Osteoblast (primary cell): ENCODE measurements at regions not wholly inside any gene's neighbourhood (a gene's known extent, or its start where the extent isn't known, plus 50 kb on each side); places are given as distances from the start of the nearest gene placed in this dataset.
A peak's percentile ranks its signal among the peaks of the same experiment; 100 is the strongest.

ENCODE experiments used
- DNase-seq: peaks from one replicate; pipeline ENCODE4 v3.0.0; 2011; ENCODE audit warnings: low spot score, mixed read lengths; ENCODE audit not compliant: insufficient read length; ENCODE audit errors: missing footprints
- H2AFZ ChIP-seq: 2 replicates; pipeline ENCODE4 v1.6.0; 2011; ENCODE audit warnings: mild to moderate bottlenecking, low read length
- H3K27ac ChIP-seq: 2 replicates; pipeline ENCODE4 v1.5.1; 2011; ENCODE audit warnings: mild to moderate bottlenecking, low read depth, low read length, moderate library complexity
- H3K27me3 ChIP-seq: 2 replicates; pipeline ENCODE4 v1.6.0; 2012; ENCODE audit warnings: mild to moderate bottlenecking, control low read depth, inconsistent platforms, low read length, moderate library complexity; ENCODE audit not compliant: insufficient read depth
- H3K36me3 ChIP-seq: 2 replicates; pipeline ENCODE4 v1.5.1; 2011; ENCODE audit warnings: mild to moderate bottlenecking, low read length, control low read depth, moderate library complexity; ENCODE audit not compliant: insufficient read depth
- H3K4me1 ChIP-seq: 2 replicates; pipeline ENCODE4 v1.5.1; 2011; ENCODE audit warnings: mild to moderate bottlenecking, low read length, control low read depth, moderate library complexity; ENCODE audit not compliant: insufficient read depth
- H3K4me2 ChIP-seq: 2 replicates; pipeline ENCODE4 v1.6.0; 2011; ENCODE audit warnings: mild to moderate bottlenecking, low read length; ENCODE audit not compliant: insufficient read depth
- H3K4me3 ChIP-seq: fragments of 200-600 bp; sonication (generic); 3 replicates; pipeline ENCODE4 v1.5.1; 2012; ENCODE audit warnings: mild to moderate bottlenecking, low read length, inconsistent platforms; ENCODE audit not compliant: insufficient read depth
- H3K79me2 ChIP-seq: 2 replicates; pipeline ENCODE4 v1.6.0; 2012; ENCODE audit warnings: mild to moderate bottlenecking, low read length, control low read depth, inconsistent platforms; ENCODE audit not compliant: insufficient read depth
- H3K9me3 ChIP-seq: 2 replicates; pipeline ENCODE4 v1.5.1; 2011; ENCODE audit warnings: low read depth, low read length, control low read depth
- H4K20me1 ChIP-seq: 2 replicates; pipeline ENCODE4 v1.6.0; 2012; ENCODE audit warnings: mild to moderate bottlenecking, low read length, control low read depth; ENCODE audit not compliant: insufficient read depth
- TF ChIP-seq, protein P1 (sequence below): IDR thresholded peaks from 2 replicates; pipeline ENCODE4 v1.5.1; 2011; ENCODE audit warnings: mild to moderate bottlenecking, low read depth, low read length, moderate library complexity; ENCODE audit errors: extremely low read depth

DNA sequence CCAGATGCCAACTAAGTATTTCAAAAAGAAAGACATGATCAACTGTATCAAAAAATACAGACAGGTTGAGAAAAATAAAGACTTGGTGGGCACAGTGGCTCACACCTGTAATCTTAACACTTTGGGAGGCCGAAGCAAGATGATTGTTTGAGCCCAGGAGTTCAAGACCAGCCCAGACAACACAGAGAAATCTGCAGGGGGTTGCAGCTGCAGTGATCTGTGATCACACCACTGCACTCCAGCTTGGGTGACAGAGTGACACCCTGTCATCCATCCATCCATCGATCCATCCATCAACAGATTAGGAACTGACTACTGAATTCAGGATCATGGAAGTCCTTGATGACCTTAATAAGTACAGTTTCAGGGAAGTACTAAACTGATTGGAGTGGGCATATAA, 65.0 kb upstream of the RPS13 start:
- Histone ChIP-seq H3K36me3 (peaks cover 14% of the 10 kb centered on the region), H3K4me2 (no peak overlapping the region), H3K27me3 (no peaks in the 10 kb centered on the region), H3K4me1 (no peaks in the 10 kb centered on the region), H3K4me3 (no peak overlapping the region), H3K9me3 (no peaks in the 10 kb centered on the region), H2AFZ (no peak overlapping the region), H3K79me2 (no peaks in the 10 kb centered on the region), H3K27ac (no peak overlapping the region), H4K20me1 (no peaks in the 10 kb centered on the region)
- no peak for DNase-seq
- TF ChIP-seq, protein P1, sequence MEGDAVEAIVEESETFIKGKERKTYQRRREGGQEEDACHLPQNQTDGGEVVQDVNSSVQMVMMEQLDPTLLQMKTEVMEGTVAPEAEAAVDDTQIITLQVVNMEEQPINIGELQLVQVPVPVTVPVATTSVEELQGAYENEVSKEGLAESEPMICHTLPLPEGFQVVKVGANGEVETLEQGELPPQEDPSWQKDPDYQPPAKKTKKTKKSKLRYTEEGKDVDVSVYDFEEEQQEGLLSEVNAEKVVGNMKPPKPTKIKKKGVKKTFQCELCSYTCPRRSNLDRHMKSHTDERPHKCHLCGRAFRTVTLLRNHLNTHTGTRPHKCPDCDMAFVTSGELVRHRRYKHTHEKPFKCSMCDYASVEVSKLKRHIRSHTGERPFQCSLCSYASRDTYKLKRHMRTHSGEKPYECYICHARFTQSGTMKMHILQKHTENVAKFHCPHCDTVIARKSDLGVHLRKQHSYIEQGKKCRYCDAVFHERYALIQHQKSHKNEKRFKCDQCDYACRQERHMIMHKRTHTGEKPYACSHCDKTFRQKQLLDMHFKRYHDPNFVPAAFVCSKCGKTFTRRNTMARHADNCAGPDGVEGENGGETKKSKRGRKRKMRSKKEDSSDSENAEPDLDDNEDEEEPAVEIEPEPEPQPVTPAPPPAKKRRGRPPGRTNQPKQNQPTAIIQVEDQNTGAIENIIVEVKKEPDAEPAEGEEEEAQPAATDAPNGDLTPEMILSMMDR: no peak

GRCh38 chr11:17141156-17141555, 63.7 kb upstream of the RPS13 start:
- Histone ChIP-seq H3K4me3 (no peak overlapping the region), H3K4me2 (no peak overlapping the region), H3K4me1 (no peaks in the 10 kb centered on the region), H4K20me1 (no peaks in the 10 kb centered on the region), H3K27ac (no peak overlapping the region), H3K79me2 (no peaks in the 10 kb centered on the region), H3K9me3 (no peaks in the 10 kb centered on the region), H2AFZ (no peak overlapping the region), H3K27me3 (no peaks in the 10 kb centered on the region), H3K36me3 (peaks cover 13% of the 10 kb centered on the region)
- TF ChIP-seq, protein P1: no peak
- no peak for DNase-seq

- Histone ChIP-seq H3K36me3 (peaks cover 17% of the 10 kb centered on the region), H3K9me3 (no peaks in the 10 kb centered on the region), H3K79me2 (no peaks in the 10 kb centered on the region), H3K27me3 (no peaks in the 10 kb centered on the region), H4K20me1 (no peaks in the 10 kb centered on the region), H3K4me1 (no peaks in the 10 kb centered on the region), H3K4me3 (no peak overlapping the region), H2AFZ (no peak overlapping the region), H3K27ac (no peak overlapping the region), H3K4me2 (no peak overlapping the region)
- TF ChIP-seq, protein P1: no peak
- DNase-seq: no peak
Measured at GRCh38 chr11:17138562-17138961, 61.1 kb upstream of the RPS13 start.

- H3K36me3 ChIP-seq: peaks cover 30% of the 10 kb centered on the region
- H3K4me3 ChIP-seq: no peak overlapping the region
- TF ChIP-seq, protein P1: no peak
- H4K20me1 ChIP-seq: no peaks in the 10 kb centered on the region
- H3K4me2 ChIP-seq: no peak overlapping the region
- peak; percentile 45 for DNase-seq
- H2AFZ ChIP-seq: no peak overlapping the region
- no peaks in the 10 kb centered on the region for H3K79me2 ChIP-seq
- no peak overlapping the region for H3K27ac ChIP-seq
- H3K4me1 ChIP-seq: no peaks in the 10 kb centered on the region
- no peaks in the 10 kb centered on the region for H3K9me3 ChIP-seq
- no peaks in the 10 kb centered on the region for H3K27me3 ChIP-seq
Measured at GRCh38 chr11:17135916-17136683, 58.6 kb upstream of the RPS13 start.
